Hepatocyte (in vitro differentiated cells): ENCODE measurements at regions not wholly inside any gene's neighbourhood (a gene's known extent, or its start where the extent isn't known, plus 50 kb on each side); places are given as distances from the start of the nearest gene placed in this dataset.

Experiments
- EZH2 ChIP-seq: fragments of 200-600 bp; sonication (generic); IDR thresholded peaks from 2 replicates; pipeline ENCODE4 v1.6.1; 2016; ENCODE audit warnings: antibody characterized with exemption, mild to moderate bottlenecking, borderline replicate concordance
- EZH2phosphoT487 ChIP-seq: fragments of 200-600 bp; sonication (generic); IDR thresholded peaks from one replicate; pipeline ENCODE4 v1.6.1; 2018; ENCODE audit warnings: antibody characterized with exemption, mild to moderate bottlenecking, low read depth, moderate library complexity; ENCODE audit not compliant: unreplicated experiment, severe bottlenecking
- TF ChIP-seq, protein P1 (sequence below): fragments of 200-600 bp; sonication (generic); IDR thresholded peaks from 2 replicates; pipeline ENCODE4 v1.5.1; 2016; ENCODE audit warnings: antibody characterized with exemption, mild to moderate bottlenecking; ENCODE audit not compliant: poor library complexity

DNA sequence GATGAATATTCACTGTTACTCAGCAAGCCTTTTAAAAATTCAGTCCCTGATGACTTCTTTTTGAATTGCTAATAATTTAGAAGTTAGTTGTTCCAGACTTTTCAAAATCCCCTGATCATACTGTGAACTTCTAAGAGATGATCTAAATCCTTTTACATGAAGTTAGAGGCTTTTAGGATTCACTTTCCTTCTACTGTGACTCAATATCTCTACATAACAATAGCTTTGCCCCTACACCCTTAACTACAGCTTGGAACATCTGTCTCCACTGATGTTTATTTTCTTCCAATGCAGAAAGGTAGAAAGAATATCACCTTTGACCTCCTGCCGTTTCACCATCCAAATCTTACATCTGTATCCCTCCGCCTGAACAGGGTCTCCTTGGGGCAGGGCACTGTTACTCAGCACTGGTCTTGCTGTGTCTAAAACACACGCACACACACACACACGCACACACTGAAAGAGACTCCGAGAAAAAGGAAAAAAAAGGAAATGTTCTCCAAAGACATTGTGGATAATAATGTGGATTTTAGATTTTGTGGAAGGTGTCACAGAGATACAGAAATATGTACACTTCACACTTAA lies 111.6 kb upstream of the GPRIN3 start:
- TF ChIP-seq, protein P1, sequence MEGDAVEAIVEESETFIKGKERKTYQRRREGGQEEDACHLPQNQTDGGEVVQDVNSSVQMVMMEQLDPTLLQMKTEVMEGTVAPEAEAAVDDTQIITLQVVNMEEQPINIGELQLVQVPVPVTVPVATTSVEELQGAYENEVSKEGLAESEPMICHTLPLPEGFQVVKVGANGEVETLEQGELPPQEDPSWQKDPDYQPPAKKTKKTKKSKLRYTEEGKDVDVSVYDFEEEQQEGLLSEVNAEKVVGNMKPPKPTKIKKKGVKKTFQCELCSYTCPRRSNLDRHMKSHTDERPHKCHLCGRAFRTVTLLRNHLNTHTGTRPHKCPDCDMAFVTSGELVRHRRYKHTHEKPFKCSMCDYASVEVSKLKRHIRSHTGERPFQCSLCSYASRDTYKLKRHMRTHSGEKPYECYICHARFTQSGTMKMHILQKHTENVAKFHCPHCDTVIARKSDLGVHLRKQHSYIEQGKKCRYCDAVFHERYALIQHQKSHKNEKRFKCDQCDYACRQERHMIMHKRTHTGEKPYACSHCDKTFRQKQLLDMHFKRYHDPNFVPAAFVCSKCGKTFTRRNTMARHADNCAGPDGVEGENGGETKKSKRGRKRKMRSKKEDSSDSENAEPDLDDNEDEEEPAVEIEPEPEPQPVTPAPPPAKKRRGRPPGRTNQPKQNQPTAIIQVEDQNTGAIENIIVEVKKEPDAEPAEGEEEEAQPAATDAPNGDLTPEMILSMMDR: no peak
- TF ChIP-seq EZH2phosphoT487: no peak
- no peak for TF ChIP-seq EZH2
